ENCODE measurements at regions not wholly inside any gene's neighbourhood (a gene's known extent, or its start where the extent isn't known, plus 50 kb on each side); places are given as distances from the start of the nearest gene placed in this dataset.
"Not testable (repeated sequence)": the region's sequence is repeated elsewhere in the genome, so short reads cannot be mapped to it uniquely, and the experiment has no call there.

GRCh38 chr12:7571257-7571656, 67.7 kb upstream of the CD163 start:
- Histone ChIP-seq H3K4me3 (ENCODE audit: low read length) (no peak overlapping the region), H3K27ac (ENCODE audit: low read length) (no peak overlapping the region), H3K9me3 (ENCODE audit: control insufficient read depth, insufficient read depth, low read length) (no peaks in the 10 kb centered on the region), H3K36me3 (ENCODE audit: control insufficient read depth, insufficient read depth, low read length) (no peaks in the 10 kb centered on the region), H3K27me3 (ENCODE audit: control insufficient read depth, insufficient read depth, low read length) (no peaks in the 10 kb centered on the region), H3K4me1 (ENCODE audit: control insufficient read depth, insufficient read depth, low read length) (no peaks in the 10 kb centered on the region)
- Mint-ChIP-seq H3K27ac (no peak overlapping the region), H3K4me3 (no peak overlapping the region), H3K36me3 (no peaks in the 10 kb centered on the region), H3K27me3 (ENCODE audit: low read depth in 2 of 2) (peaks cover 32 to 48% of the 10 kb centered on the region in 2 donors), H3K9me3 (no peaks in the 10 kb centered on the region), H3K4me1 (no peaks in the 10 kb centered on the region)
- no peak for ATAC-seq
- WGBS (ENCODE audit: insufficient coverage) = 69% methylated on average over 1 of the region's 1 CpG
- no peak for TF ChIP-seq CTCF (IDR thresholded peaks at IDR 0.05)
- DNase-seq = no peak
- intact Hi-C loops (cut with micrococcal nuclease) = no loop called here

- Mint-ChIP-seq H3K36me3 (no peaks in the 10 kb centered on the region), H3K4me1 (peaks cover 0 to 5% of the 10 kb centered on the region in 2 donors), H3K4me3 (no peak overlapping the region), H3K27ac (no peak overlapping the region), H3K9me3 (no peaks in the 10 kb centered on the region), H3K27me3 (ENCODE audit: low read depth in 2 of 2) (peaks cover 12 to 40% of the 10 kb centered on the region in 2 donors)
- Histone ChIP-seq H3K27ac (ENCODE audit: low read length) (no peak overlapping the region), H3K4me1 (ENCODE audit: control insufficient read depth, insufficient read depth, low read length) (no peaks in the 10 kb centered on the region), H3K4me3 (ENCODE audit: low read length) (no peak overlapping the region), H3K36me3 (ENCODE audit: control insufficient read depth, insufficient read depth, low read length) (no peaks in the 10 kb centered on the region), H3K9me3 (ENCODE audit: control insufficient read depth, insufficient read depth, low read length) (no peaks in the 10 kb centered on the region), H3K27me3 (ENCODE audit: control insufficient read depth, insufficient read depth, low read length) (no peaks in the 10 kb centered on the region)
- DNase-seq (no peak), ATAC-seq (no peak)
- WGBS (ENCODE audit: insufficient coverage) = 60% methylated on average over 2 of the region's 3 CpGs
- TF ChIP-seq CTCF (IDR thresholded peaks at IDR 0.05) = no peak
- intact Hi-C loops (cut with micrococcal nuclease) = no loop called here
Measured at GRCh38 chr12:7557227-7557626, 53.6 kb upstream of the CD163 start.

GRCh38 chr12:7555752-7556151, 52.2 kb upstream of the CD163 start:
- H3K27me3 ChIP-seq (ENCODE audit: control insufficient read depth, insufficient read depth, low read length) = no peaks in the 10 kb centered on the region
- H3K4me1 ChIP-seq (ENCODE audit: control insufficient read depth, insufficient read depth, low read length) = no peaks in the 10 kb centered on the region
- H3K27ac ChIP-seq (ENCODE audit: low read length) = no peak overlapping the region
- peaks cover 6% of the 10 kb centered on the region in 2 donors for H3K9me3 Mint-ChIP-seq
- H3K4me1 Mint-ChIP-seq = peaks cover 0 to 5% of the 10 kb centered on the region in 2 donors
- H3K27me3 Mint-ChIP-seq (ENCODE audit: low read depth in 2 of 2) = peaks cover 15 to 45% of the 10 kb centered on the region in 2 donors
- H3K9me3 ChIP-seq (ENCODE audit: control insufficient read depth, insufficient read depth, low read length) = no peaks in the 10 kb centered on the region
- peaks cover 14% of the 10 kb centered on the region for H3K36me3 Mint-ChIP-seq
- no peak overlapping the region for H3K4me3 Mint-ChIP-seq
- no peak overlapping the region for H3K4me3 ChIP-seq (ENCODE audit: low read length)
- H3K27ac Mint-ChIP-seq = no peak overlapping the region
- DNase-seq (no peak), ATAC-seq (no peak)
- 5% methylated on average over 2 of the region's 3 CpGs for WGBS (ENCODE audit: insufficient coverage)
- TF ChIP-seq CTCF (IDR thresholded peaks at IDR 0.05) = no peak
- H3K36me3 ChIP-seq (ENCODE audit: control insufficient read depth, insufficient read depth, low read length) = no peaks in the 10 kb centered on the region
- intact Hi-C loops (cut with micrococcal nuclease) = no loop called here

GRCh38 chr12:7554831-7555230, 51.3 kb upstream of the CD163 start:
- H3K9me3 Mint-ChIP-seq; DNase-seq; H3K4me1 ChIP-seq (ENCODE audit: control insufficient read depth, insufficient read depth, low read length); ATAC-seq; H3K9me3 ChIP-seq (ENCODE audit: control insufficient read depth, insufficient read depth, low read length); H3K27me3 ChIP-seq (ENCODE audit: control insufficient read depth, insufficient read depth, low read length); H3K4me1 Mint-ChIP-seq; H3K36me3 ChIP-seq (ENCODE audit: control insufficient read depth, insufficient read depth, low read length); H3K27ac ChIP-seq (ENCODE audit: low read length); H3K4me3 ChIP-seq (ENCODE audit: low read length); intact Hi-C loops (cut with micrococcal nuclease); H3K4me3 Mint-ChIP-seq; H3K27ac Mint-ChIP-seq: not testable (repeated sequence)
- no CpG with 5 or more reads among the region's 6 CpGs for WGBS (ENCODE audit: insufficient coverage)
- Mint-ChIP-seq H3K27me3 (ENCODE audit: low read depth in 2 of 2) (peaks cover 15 to 42% of the 10 kb centered on the region in 2 donors), H3K36me3 (peaks cover 17% of the 10 kb centered on the region)
